Peyer's patch (tissue), 4 donors: ENCODE measurements at regions not wholly inside any gene's neighbourhood (a gene's known extent, or its start where the extent isn't known, plus 50 kb on each side); places are given as distances from the start of the nearest gene placed in this dataset.

Source experiments
- POLR2A ChIP-seq, 2 donors: fragments of 450-650 bp; IDR thresholded peaks; one replicate each; pipeline ENCODE4 v1.5.1; 2017; ENCODE audit warnings: antibody characterized with exemption in 2 of 2, mild to moderate bottlenecking in 2 of 2, moderate library complexity in 2 of 2
- TF ChIP-seq, protein P1 (sequence below), 6 experiments: fragments of 450-650 bp in 4 of 6; fragments of 200-600 bp in 2 of 6; sonication (generic) in 1 of 6; IDR thresholded peaks; one replicate each; pipeline ENCODE4 v1.5.1; 2017 to 2019; ENCODE audit warnings: antibody characterized with exemption in 6 of 6, mild to moderate bottlenecking in 3 of 6, moderate library complexity in 1 of 6

DNA sequence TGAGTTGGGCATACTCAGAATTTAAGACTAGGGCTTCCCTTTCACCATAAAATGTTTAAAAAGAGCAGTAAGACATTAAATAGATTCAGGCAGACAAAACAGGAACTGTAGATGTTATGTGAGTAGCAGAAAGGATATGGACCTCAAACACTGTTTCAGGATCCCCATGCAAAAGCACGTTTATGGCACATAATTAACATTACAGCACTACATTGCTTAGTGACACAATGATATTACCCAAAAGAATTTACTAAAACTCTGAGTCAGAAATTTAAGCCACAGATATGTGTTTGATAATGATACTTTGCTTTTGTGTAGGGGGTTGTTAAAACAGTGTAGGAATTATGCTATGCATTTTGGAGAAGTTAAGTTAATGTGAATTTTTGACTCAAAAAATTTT lies 266.3 kb downstream of the PDGFC start:
- TF ChIP-seq, protein P1, sequence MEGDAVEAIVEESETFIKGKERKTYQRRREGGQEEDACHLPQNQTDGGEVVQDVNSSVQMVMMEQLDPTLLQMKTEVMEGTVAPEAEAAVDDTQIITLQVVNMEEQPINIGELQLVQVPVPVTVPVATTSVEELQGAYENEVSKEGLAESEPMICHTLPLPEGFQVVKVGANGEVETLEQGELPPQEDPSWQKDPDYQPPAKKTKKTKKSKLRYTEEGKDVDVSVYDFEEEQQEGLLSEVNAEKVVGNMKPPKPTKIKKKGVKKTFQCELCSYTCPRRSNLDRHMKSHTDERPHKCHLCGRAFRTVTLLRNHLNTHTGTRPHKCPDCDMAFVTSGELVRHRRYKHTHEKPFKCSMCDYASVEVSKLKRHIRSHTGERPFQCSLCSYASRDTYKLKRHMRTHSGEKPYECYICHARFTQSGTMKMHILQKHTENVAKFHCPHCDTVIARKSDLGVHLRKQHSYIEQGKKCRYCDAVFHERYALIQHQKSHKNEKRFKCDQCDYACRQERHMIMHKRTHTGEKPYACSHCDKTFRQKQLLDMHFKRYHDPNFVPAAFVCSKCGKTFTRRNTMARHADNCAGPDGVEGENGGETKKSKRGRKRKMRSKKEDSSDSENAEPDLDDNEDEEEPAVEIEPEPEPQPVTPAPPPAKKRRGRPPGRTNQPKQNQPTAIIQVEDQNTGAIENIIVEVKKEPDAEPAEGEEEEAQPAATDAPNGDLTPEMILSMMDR (IDR thresholded peaks at IDR 0.05): no peak
- no peak for TF ChIP-seq POLR2A (IDR thresholded peaks at IDR 0.05)
